ENCODE measurements at regions not wholly inside any gene's neighbourhood (a gene's known extent, or its start where the extent isn't known, plus 50 kb on each side); places are given as distances from the start of the nearest gene placed in this dataset.

DNA sequence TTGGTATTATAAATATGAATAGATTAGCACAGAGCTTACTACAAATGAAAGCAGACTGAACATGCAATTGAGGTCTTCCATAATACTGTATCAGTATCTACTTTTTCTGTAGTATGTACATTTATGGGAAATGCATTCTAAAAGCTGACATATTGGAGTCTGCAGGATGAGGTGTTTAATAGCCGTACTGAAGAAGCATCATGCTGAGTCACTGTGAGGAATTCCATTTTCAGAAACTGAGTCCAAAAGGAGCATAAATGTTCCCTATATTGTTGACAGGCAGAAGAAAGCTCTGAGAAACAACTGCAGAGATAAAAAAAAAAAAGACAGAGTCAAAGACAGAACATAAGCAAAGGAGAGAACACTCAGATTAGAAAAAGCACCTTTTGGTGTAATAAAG is 366.7 kb upstream of the SPHKAP start:
- intact Hi-C loops (cut with micrococcal nuclease; ENCODE audit: unreplicated experiment), result no loop called here
- H3K79me2 ChIP-seq (ENCODE audit: insufficient read depth, low read length), result no peaks in the 10 kb centered on the region
- no peak overlapping the region for H2AFZ ChIP-seq (ENCODE audit: low read length)
- no peak overlapping the region for H3K4me2 ChIP-seq (ENCODE audit: low read depth, low read length)
- peaks cover 85% of the 10 kb centered on the region for H3K9me3 ChIP-seq (ENCODE audit: low read length)
- H3K4me1 ChIP-seq (ENCODE audit: insufficient read depth, low read length), result no peaks in the 10 kb centered on the region
- POLR2A ChIA-PET, result no interaction called here
- in situ Hi-C loops (cut with HindIII; ENCODE audit: extremely low pct_ligation_motif_present, low pct_unique_long_range_greater_than_20kb), result no loop called here
- DNase-seq (ENCODE audit: low spot score) (no peak), FAIRE-seq (no peak), ATAC-seq (no peak)
- no peaks in the 10 kb centered on the region for H3K36me3 ChIP-seq (replicated peaks in 1 of 2; ENCODE audit: control insufficient read depth in 1 of 2, insufficient read depth in 2 of 2, low read length in 2 of 2)
- CTCF ChIA-PET (ENCODE audit: low intra/inter-chr PET ratio, low total read pairs), result no interaction called here
- BruUV-seq (replicated peaks), result no TSS peak
- H3K27ac ChIP-seq (ENCODE audit: extremely low read length, insufficient read depth, low read length), result no peak overlapping the region
- no peak overlapping the region for H3K4me3 ChIP-seq (replicated peaks in 1 of 3; ENCODE audit: insufficient read depth in 1 of 3, low read depth in 2 of 3, low read length in 3 of 3)
- no peaks in the 10 kb centered on the region for H4K20me1 ChIP-seq (ENCODE audit: insufficient read depth, low read length)
- 0% methylated on average over 1 of the region's 1 CpG for WGBS (ENCODE audit: low lambda C conversion rate)
- TF ChIP-seq, protein P1, sequence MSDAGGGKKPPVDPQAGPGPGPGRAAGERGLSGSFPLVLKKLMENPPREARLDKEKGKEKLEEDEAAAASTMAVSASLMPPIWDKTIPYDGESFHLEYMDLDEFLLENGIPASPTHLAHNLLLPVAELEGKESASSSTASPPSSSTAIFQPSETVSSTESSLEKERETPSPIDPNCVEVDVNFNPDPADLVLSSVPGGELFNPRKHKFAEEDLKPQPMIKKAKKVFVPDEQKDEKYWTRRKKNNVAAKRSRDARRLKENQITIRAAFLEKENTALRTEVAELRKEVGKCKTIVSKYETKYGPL (CRISPR knock-in tag; IDR thresholded peaks at IDR 0.05), result no peak
- TF ChIP-seq ATRX (CRISPR knock-in tag; IDR thresholded peaks at IDR 0.05; ENCODE audit: borderline replicate concordance) (no peak), ZNF720 (CRISPR knock-in tag; IDR thresholded peaks at IDR 0.05) (no peak), ATF7-NPFF (CRISPR knock-in tag; IDR thresholded peaks at IDR 0.05; ENCODE audit: low read depth) (no peak), GPN1 (CRISPR knock-in tag; IDR thresholded peaks at IDR 0.05; ENCODE audit: borderline replicate concordance) (no peak), HMG20B (CRISPR knock-in tag; conservative IDR thresholded peaks at IDR 0.05) (no peak), BRCA1 (CRISPR knock-in tag; IDR thresholded peaks at IDR 0.05) (no peak)
- TF ChIP-seq, protein P2, sequence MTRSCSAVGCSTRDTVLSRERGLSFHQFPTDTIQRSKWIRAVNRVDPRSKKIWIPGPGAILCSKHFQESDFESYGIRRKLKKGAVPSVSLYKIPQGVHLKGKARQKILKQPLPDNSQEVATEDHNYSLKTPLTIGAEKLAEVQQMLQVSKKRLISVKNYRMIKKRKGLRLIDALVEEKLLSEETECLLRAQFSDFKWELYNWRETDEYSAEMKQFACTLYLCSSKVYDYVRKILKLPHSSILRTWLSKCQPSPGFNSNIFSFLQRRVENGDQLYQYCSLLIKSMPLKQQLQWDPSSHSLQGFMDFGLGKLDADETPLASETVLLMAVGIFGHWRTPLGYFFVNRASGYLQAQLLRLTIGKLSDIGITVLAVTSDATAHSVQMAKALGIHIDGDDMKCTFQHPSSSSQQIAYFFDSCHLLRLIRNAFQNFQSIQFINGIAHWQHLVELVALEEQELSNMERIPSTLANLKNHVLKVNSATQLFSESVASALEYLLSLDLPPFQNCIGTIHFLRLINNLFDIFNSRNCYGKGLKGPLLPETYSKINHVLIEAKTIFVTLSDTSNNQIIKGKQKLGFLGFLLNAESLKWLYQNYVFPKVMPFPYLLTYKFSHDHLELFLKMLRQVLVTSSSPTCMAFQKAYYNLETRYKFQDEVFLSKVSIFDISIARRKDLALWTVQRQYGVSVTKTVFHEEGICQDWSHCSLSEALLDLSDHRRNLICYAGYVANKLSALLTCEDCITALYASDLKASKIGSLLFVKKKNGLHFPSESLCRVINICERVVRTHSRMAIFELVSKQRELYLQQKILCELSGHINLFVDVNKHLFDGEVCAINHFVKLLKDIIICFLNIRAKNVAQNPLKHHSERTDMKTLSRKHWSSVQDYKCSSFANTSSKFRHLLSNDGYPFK (CRISPR knock-in tag; IDR thresholded peaks at IDR 0.05; ENCODE audit: borderline replicate concordance), result no peak
- no peaks in the 10 kb centered on the region for H3K27me3 ChIP-seq (ENCODE audit: control insufficient read depth in 1 of 2, insufficient read depth in 2 of 2, low read length in 2 of 2)
- H3K9ac ChIP-seq (ENCODE audit: insufficient read depth, low read depth, low read length), result no peak overlapping the region

Measured in HepG2 (cell line).